HG03280 (cell line): ENCODE measurements at regions not wholly inside any gene's neighbourhood (a gene's known extent, or its start where the extent isn't known, plus 50 kb on each side); places are given as distances from the start of the nearest gene placed in this dataset.
A peak's percentile ranks its signal among the peaks of the same experiment; 100 is the strongest.
"Not testable (repeated sequence)": the region's sequence is repeated elsewhere in the genome, so short reads cannot be mapped to it uniquely, and the experiment has no call there.

Experiments used
- ATAC-seq: cut with Tn5 transposase; IDR thresholded peaks from one replicate; pipeline ENCODE4 v1.9.1; 2021; ENCODE audit warnings: mild to moderate bottlenecking, moderate library complexity; ENCODE audit not compliant: unreplicated experiment

DNA sequence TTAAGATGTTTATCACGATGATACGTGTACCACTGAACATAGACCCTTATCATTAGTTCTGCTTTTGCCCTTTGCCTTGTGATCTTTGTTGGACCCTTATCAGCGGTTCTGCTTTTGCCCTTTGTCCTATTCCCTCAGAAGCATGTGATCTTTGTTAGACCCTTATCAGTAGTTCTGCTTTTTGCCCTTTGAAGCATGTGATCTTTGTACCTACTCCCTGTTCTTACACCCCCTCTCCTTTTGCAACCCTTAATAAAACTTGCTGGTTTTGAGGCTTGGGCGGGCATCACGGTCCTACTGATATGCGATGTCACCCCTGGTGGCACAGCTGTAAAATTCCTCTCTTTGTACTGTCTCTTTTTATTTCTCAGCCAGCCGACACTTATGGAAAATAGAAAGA is 117.0 kb downstream of the SDHAF3 start:
- ATAC-seq: not testable (repeated sequence)

- ATAC-seq: no peak
Measured at GRCh38 chr7:97246317-97246716, 128.8 kb downstream of the SDHAF3 start.

- ATAC-seq: not testable (repeated sequence)
Measured at GRCh38 chr7:97258187-97258586, 140.7 kb downstream of the SDHAF3 start.

- no peak for ATAC-seq
Measured at GRCh38 chr7:97269741-97270140, 152.2 kb downstream of the SDHAF3 start.

- ATAC-seq: no peak
Measured at GRCh38 chr7:97270280-97270679, 152.8 kb downstream of the SDHAF3 start.

- no peak for ATAC-seq
Measured at GRCh38 chr7:97271619-97272018, 154.1 kb downstream of the SDHAF3 start.

- peak; percentile 83 for ATAC-seq
Measured at GRCh38 chr7:97272237-97272975, 154.9 kb downstream of the SDHAF3 start.

GRCh38 chr7:97275475-97275874 is 158.0 kb downstream of the SDHAF3 start:
- no peak for ATAC-seq

GRCh38 chr7:97280950-97281349 is 163.5 kb downstream of the SDHAF3 start:
- ATAC-seq: no peak

- no peak for ATAC-seq
Measured at GRCh38 chr7:97285348-97285747, 167.8 kb downstream of the SDHAF3 start.

- ATAC-seq: no peak
Measured at GRCh38 chr7:97293031-97293430, 175.5 kb downstream of the SDHAF3 start.

DNA sequence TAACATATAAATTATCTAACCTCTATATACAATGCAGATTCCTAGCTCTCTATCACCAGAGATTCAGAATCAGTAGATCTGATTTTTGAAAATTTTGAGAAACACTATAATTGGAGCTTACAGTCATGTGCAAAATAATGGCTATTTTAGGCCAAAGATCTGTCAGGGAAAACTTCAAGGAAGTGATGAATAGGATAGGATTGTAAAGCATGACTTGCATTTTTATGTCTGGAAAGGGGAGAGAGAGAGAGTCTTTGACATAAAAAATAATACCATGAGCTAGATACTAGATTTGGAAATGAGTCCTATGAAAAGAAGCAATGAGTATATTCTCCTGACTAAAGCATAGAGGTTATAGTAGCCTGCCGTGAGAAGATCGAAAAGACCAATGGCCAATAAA is 181.1 kb downstream of the SDHAF3 start:
- no peak for ATAC-seq

- ATAC-seq: no peak
Measured at GRCh38 chr7:97305589-97305988, 188.1 kb downstream of the SDHAF3 start.

DNA sequence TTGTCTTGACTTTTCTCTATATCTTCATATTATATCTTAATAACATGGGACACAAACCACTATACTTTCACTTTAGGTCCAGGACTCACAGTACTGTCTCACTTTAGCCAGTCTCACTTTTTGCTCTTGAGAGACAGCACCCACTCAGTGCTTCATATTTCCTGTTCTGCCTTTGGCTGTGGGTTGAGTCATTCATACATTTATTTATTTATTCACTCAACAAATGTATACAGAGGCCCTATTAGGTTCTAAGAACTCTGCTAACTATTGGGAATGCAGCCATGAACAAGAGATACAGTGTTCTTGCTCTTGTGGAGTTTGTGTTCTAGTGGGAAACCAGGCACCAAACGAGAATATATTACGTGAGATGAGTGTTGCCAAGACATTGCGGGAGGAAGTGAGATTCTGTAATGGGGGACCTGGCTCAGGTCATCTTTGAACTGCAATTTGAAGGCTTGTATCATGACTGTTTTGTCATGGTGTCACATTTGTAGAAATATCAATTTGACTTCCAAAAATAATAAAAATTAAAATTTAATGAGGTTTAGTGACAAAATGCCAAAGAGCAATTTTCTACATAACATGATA is 190.1 kb downstream of the SDHAF3 start:
- no peak for ATAC-seq

DNA sequence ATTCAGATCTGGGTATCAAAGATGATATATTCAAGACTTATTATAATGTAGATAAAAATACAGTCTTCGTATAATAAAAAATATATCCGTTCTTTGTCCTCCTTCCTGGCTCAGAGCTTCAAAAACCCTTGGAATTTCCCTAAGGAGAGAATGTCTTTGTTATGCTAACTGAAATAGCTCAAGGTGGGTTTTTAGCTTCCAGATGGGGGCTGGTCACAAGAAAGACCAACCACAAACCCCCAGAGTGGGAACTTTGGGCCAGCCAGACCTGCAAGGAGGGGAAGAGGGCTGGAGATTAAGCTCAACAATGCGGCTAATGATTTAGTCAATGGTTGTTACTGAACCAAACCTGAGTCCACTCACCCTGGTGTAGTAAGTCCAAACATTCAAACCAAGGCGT is 196.4 kb downstream of the SDHAF3 start:
- ATAC-seq: no peak

DNA sequence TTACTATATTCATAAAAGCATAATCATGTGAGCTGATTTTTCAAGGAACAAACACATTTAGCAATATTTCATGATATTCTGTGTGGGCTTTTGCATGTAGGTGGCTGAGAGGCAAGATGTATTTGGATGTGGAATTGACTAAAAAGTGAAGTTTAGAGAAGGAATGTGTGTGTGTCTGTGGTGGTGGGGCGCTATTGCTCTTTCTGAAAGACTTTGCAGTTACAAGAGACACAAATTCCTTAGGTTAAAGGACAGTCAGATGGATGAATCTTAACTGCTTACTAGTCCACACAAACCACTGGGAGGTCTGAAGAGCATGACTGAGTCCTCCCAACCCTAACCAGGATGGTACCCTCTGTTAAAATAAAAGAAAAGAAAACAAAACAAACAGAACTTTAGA is 200.1 kb downstream of the SDHAF3 start:
- no peak for ATAC-seq

DNA sequence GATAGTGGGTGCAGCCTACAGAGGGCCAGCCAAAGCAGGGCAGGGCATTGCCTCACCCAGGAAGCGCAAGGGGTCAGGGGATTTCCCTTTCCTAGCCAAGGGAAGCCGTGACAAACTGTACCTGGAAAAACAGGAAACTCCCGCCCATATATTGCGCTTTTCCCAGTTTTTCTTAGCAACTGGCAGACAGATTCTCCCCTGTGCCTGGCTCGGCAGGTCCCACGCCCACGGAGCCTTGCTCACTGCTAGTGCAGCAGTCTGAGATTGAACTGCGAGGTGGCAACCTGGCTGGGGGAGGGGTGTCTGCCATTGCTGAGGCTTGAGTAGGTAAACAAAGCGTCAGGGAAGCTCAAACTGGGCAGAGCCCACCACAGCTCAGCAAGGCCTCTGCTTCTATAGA is 212.4 kb downstream of the SDHAF3 start:
- ATAC-seq: not testable (repeated sequence)

DNA sequence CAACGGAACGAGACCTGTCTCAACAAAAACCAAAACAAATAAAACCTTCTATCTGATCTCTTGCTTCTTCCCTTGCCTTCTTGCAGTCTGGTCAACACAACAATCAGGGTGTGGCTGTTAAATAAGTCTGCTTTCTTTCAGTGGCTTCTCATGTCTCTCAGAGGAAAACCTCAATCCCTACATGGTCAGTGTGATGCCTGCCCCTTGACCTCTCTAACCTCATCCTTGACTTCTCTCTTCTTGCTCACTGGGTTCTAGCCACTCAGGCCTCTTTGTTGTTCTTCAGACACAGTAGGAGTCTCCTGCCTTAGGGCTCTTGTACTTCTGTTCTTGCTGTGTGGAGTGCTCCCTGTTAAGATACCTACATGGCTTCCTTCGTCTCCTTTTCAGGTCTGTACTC is 220.4 kb downstream of the SDHAF3 start:
- ATAC-seq: no peak

DNA sequence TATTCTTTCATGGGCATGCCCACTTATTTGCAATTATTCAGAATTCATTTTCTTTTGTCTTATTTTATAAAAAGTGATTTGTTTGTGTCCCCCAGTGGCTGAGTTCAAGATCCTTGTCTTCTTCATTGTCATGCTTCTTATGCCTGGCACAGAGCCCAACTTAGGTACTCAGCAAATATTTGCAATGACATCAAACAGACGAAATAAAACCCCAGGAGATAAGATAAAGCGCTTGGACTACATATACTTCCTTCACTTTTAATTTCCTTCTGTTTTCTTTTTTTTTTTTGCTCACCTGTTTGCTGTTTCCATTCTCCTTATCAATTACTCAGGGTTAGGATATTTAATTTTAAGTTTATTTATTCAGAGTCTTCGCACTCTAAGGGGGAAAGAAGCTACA is 225.0 kb downstream of the SDHAF3 start:
- ATAC-seq: no peak

- no peak for ATAC-seq
Measured at GRCh38 chr7:97346349-97346748, 228.9 kb downstream of the SDHAF3 start.

DNA sequence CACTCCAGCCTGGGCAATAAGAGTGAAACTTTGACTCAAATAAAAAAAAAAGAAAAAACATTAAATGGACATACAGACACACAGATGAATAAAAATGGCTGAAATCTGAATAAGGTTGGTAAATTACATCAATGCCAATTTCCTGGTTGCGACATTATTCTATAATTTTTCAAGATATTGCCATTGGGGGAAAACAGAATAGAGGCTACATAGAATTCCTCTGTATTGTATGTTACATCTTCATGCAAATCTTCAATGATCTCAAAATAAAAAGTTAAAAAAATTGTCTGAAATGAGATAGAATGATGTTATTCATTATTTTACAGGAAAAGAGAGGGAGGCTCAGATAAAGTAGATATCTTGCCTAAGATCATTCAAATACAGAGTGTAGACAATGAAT is 234.0 kb downstream of the SDHAF3 start:
- ATAC-seq: no peak

DNA sequence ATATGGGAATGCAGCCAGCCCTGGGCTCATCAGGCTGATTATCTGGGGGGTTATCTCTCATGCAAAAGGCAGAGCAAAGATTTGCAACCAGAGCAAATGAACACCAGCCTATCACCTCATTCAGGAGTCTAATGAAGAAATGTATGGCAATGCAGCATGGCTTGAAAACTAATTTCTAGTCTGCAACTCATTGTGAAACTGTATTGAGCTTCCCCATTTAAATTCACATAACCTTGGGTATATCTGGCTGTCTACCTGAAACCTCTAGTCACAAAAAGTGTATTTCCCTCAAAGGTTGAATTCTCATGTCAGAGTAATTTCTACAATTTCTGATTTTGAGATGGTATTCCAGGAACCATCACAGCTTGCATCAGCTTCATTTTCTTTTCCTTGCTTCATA is 240.0 kb downstream of the SDHAF3 start:
- ATAC-seq: no peak

- ATAC-seq: no peak
Measured at GRCh38 chr7:97372882-97373281, 255.4 kb downstream of the SDHAF3 start.
